H1 (cell line): ENCODE measurements at regions not wholly inside any gene's neighbourhood (a gene's known extent, or its start where the extent isn't known, plus 50 kb on each side); places are given as distances from the start of the nearest gene placed in this dataset.

Source experiments
- CTCF ChIA-PET: fragments of 300-600 bp; sonication (Branson Sonifier 250); formaldehyde crosslinking; loops from one replicate; lab custom pipeline; 2021; ENCODE audit not compliant: partially characterized antibody; lab: Charles Lee
- POLR2A ChIA-PET: fragments of 300-600 bp; sonication (Branson Sonifier 250); formaldehyde crosslinking; loops from one replicate; lab custom pipeline; 2021; ENCODE audit warnings: inconsistent platforms; ENCODE audit not compliant: partially characterized antibody; lab: Charles Lee
- DNase-seq, 2 experiments: peaks; one replicate each; pipeline versions ENCODE4 v3.0.0 to v3.0.0-alpha.2; 2010 to 2022; ENCODE audit warnings: low spot score in 2 of 2, low read depth in 1 of 2, mixed read lengths in 1 of 2
- FAIRE-seq: peaks from 2 replicates; lab custom pipeline; 2011; peaks lifted over from hg19 to GRCh38; lab: Jason Lieb, UNC
- H2AFZ ChIP-seq: 2 replicates; pipeline ENCODE4 v1.8.1; 2012; ENCODE audit warnings: low read length, inconsistent platforms
- H2AK5ac ChIP-seq: 2 replicates; pipeline ENCODE4 v1.6.1; 2013; ENCODE audit warnings: low read depth, low read length
- H2BK120ac ChIP-seq: replicated peaks from 2 replicates; pipeline ENCODE3; 2013; ENCODE audit warnings: low read depth, low read length, inconsistent platforms
- H2BK12ac ChIP-seq: 2 replicates; pipeline ENCODE4 v1.6.1; 2013; ENCODE audit warnings: low read depth, low read length
- H2BK15ac ChIP-seq: 2 replicates; pipeline ENCODE4 v1.6.1; 2013; ENCODE audit warnings: low read length
- H2BK20ac ChIP-seq: 2 replicates; pipeline ENCODE4 v1.6.1; 2013; ENCODE audit warnings: low read length
- H2BK5ac ChIP-seq: 2 replicates; pipeline ENCODE4 v1.6.1; 2013; ENCODE audit warnings: low read depth, low read length
- H3K14ac ChIP-seq: 2 replicates; pipeline ENCODE4 v1.6.1; 2013; ENCODE audit warnings: inconsistent platforms; ENCODE audit not compliant: insufficient read length
- H3K18ac ChIP-seq: 2 replicates; pipeline ENCODE4 v1.6.1; 2013; ENCODE audit warnings: low read length; ENCODE audit errors: extremely low read depth
- H3K23ac ChIP-seq: 2 replicates; pipeline ENCODE4 v1.6.1; 2013; ENCODE audit warnings: inconsistent platforms; ENCODE audit not compliant: insufficient read length
- H3K23me2 ChIP-seq: 2 replicates; pipeline ENCODE4 v1.6.1; 2013; ENCODE audit warnings: low read depth, low read length
- H3K27ac ChIP-seq: 2 replicates; pipeline ENCODE4 v1.6.1; 2011; ENCODE audit warnings: low read depth, low read length, inconsistent platforms
- H3K27me3 ChIP-seq, 4 experiments: replicated peaks in 1 of 4; 1 replicate in 1 of 4; 2 replicates in 3 of 4; pipeline versions ENCODE4 v1.6.1 to v1.8.1; 2011 to 2013; ENCODE audit warnings: low read length in 3 of 4, mild to moderate bottlenecking in 3 of 4, inconsistent platforms in 2 of 4, mixed read lengths in 2 of 4, moderate library complexity in 1 of 4; ENCODE audit not compliant: control insufficient read depth in 3 of 4, insufficient read depth in 3 of 4; ENCODE audit errors: extremely low read depth in 1 of 4
- H3K36me3 ChIP-seq, 4 experiments: 2 replicates each; pipeline versions ENCODE4 v1.6.1 to v1.8.1; 2011 to 2013; ENCODE audit warnings: mild to moderate bottlenecking in 4 of 4, low read length in 3 of 4, moderate library complexity in 2 of 4, control low read depth in 1 of 4, inconsistent platforms in 1 of 4; ENCODE audit not compliant: insufficient read depth in 4 of 4, control insufficient read depth in 2 of 4
- H3K4ac ChIP-seq: replicated peaks from 2 replicates; pipeline ENCODE3; 2013; ENCODE audit warnings: low read length, low read depth, mixed read lengths, inconsistent platforms; ENCODE audit not compliant: insufficient read length
- H3K4me1 ChIP-seq, 4 experiments: replicated peaks in 1 of 4; 1 replicate in 1 of 4; 2 replicates in 3 of 4; pipeline versions ENCODE4 v1.6.1 to v1.8.1; 2011 to 2013; ENCODE audit warnings: low read length in 3 of 4, inconsistent platforms in 2 of 4, mixed read lengths in 1 of 4; ENCODE audit not compliant: insufficient read depth in 4 of 4, control insufficient read depth in 3 of 4
- H3K4me2 ChIP-seq, 2 experiments: 2 replicates each; pipeline versions ENCODE4 v1.6.1 to v1.8.1; 2011 to 2013; ENCODE audit warnings: low read depth in 2 of 2, low read length in 2 of 2, control low read depth in 1 of 2, inconsistent platforms in 1 of 2, mild to moderate bottlenecking in 1 of 2; ENCODE audit not compliant: insufficient read depth in 1 of 2
- H3K4me3 ChIP-seq, 4 experiments: fragments of 200-600, 300-600 bp in 1 of 4; sonication (generic), shearing (Covaris generic), sonication (Bioruptor Twin) in 1 of 4; 2 replicates each; pipeline versions ENCODE4 v1.5.1 to v1.8.1; 2011 to 2016; ENCODE audit warnings: low read length in 4 of 4, low read depth in 3 of 4, control low read depth in 2 of 4, inconsistent platforms in 2 of 4, mild to moderate bottlenecking in 2 of 4, mixed read lengths in 1 of 4, moderate library complexity in 1 of 4; ENCODE audit not compliant: insufficient read depth in 2 of 4; ENCODE audit errors: extremely low read depth in 1 of 4
- H3K56ac ChIP-seq: replicated peaks from 2 replicates; pipeline ENCODE3; 2013; ENCODE audit warnings: low read depth, mild to moderate bottlenecking, mixed read lengths, low read length, inconsistent platforms; ENCODE audit not compliant: insufficient read length
- H3K79me1 ChIP-seq: 2 replicates; pipeline ENCODE4 v1.6.1; 2013; ENCODE audit warnings: low read depth, low read length, control low read depth
- H3K79me2 ChIP-seq, 2 experiments: 2 replicates each; pipeline versions ENCODE4 v1.6.1 to v1.8.1; 2012 to 2013; ENCODE audit warnings: low read length in 2 of 2, mild to moderate bottlenecking in 2 of 2, inconsistent platforms in 1 of 2; ENCODE audit not compliant: insufficient read depth in 2 of 2, control insufficient read depth in 1 of 2
- H3K9ac ChIP-seq, 4 experiments: replicated peaks in 1 of 4; 1 replicate in 1 of 4; 2 replicates in 3 of 4; pipeline versions ENCODE4 v1.6.1 to v1.8.1; 2011 to 2013; ENCODE audit warnings: low read depth in 3 of 4, low read length in 3 of 4, control low read depth in 2 of 4, mild to moderate bottlenecking in 2 of 4, moderate library complexity in 2 of 4, inconsistent platforms in 1 of 4; ENCODE audit errors: extremely low read depth in 1 of 4
- H3K9me3 ChIP-seq, 2 experiments: 2 replicates each; pipeline versions ENCODE4 v1.6.1 to v1.8.1; 2012 to 2013; ENCODE audit warnings: mild to moderate bottlenecking in 2 of 2, moderate library complexity in 2 of 2, control low read depth in 1 of 2, inconsistent platforms in 1 of 2, low read depth in 1 of 2, low read length in 1 of 2, mixed read lengths in 1 of 2; ENCODE audit not compliant: insufficient read depth in 2 of 2
- H4K20me1 ChIP-seq, 2 experiments: replicated peaks in 1 of 2; 2 replicates each; pipeline versions ENCODE3 to v1.8.1; 2011 to 2013; ENCODE audit warnings: inconsistent platforms in 2 of 2, low read length in 2 of 2, mild to moderate bottlenecking in 1 of 2; ENCODE audit not compliant: insufficient read depth in 2 of 2, control insufficient read depth in 1 of 2
- H4K5ac ChIP-seq: 2 replicates; pipeline ENCODE4 v1.6.1; 2013; ENCODE audit warnings: low read length, low read depth, mixed read lengths, inconsistent platforms; ENCODE audit not compliant: insufficient read length
- H4K8ac ChIP-seq: 2 replicates; pipeline ENCODE4 v1.8.0; 2013; ENCODE audit warnings: mild to moderate bottlenecking, moderate library complexity, low read length, inconsistent platforms; ENCODE audit not compliant: insufficient read depth; ENCODE audit errors: extremely low read depth
- H4K91ac ChIP-seq: replicated peaks from 2 replicates; pipeline ENCODE3; 2013; ENCODE audit warnings: low read length, mixed read lengths, inconsistent platforms; ENCODE audit not compliant: insufficient read length
- BRCA1 ChIP-seq: IDR thresholded peaks from 2 replicates; pipeline ENCODE4 v1.6.1; 2012; ENCODE audit warnings: low read depth, low read length, improper control_type of control experiment
- TAF7 ChIP-seq: optimal IDR thresholded peaks from 2 replicates; pipeline ENCODE3; 2011; ENCODE audit warnings: low read depth, mild to moderate bottlenecking, inconsistent platforms, low read length, moderate library complexity, borderline replicate concordance
- WGBS, 2 experiments: shearing (Covaris generic) in 1 of 2; methylation state at CpG; one replicate each; pipeline versions ENCODE4 v1.1.6 to v1.1.7; 2013 to 2015; ENCODE audit warnings: low lambda C conversion rate in 2 of 2, mixed read lengths in 2 of 2, inconsistent platforms in 1 of 2, low coverage in 1 of 2, missing lambda C conversion rate in 1 of 2; ENCODE audit not compliant: insufficient replicate concordance in 2 of 2, insufficient coverage in 1 of 2, insufficient read length in 1 of 2; ENCODE audit errors: extremely low coverage in 1 of 2, missing lambda C conversion rate in 1 of 2; 5-methylcytosine and 5-hydroxymethylcytosine counted together

DNA sequence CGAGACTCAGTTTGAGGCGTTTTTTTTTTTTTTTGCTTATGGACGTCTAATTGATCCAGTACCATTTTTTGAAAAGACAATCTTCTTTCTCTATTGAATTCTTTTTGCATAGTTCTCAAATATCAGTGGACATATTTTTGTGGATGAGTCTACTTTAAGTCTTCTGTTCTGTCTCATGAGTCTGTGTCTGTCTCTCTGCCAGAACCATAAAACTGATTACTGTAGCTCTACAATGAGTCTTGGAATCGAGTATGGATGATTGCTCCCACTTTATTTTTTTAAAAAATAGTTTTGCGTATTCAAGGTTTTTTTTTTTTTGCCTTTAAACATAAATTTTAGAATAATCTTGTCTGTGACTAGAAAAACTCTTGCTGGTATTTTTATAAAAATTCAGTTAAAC is 323.5 kb downstream of the ZNF326 start:
- no peak overlapping the region for H3K23ac ChIP-seq
- H3K27ac ChIP-seq = no peak overlapping the region
- H2BK120ac ChIP-seq = no peak overlapping the region
- no peak overlapping the region for H3K4ac ChIP-seq
- no peaks in the 10 kb centered on the region for H3K27me3 ChIP-seq
- no peak overlapping the region for H4K5ac ChIP-seq
- H3K4me3 ChIP-seq = no peak overlapping the region
- no peak overlapping the region for H2AK5ac ChIP-seq
- H3K79me1 ChIP-seq = no peaks in the 10 kb centered on the region
- no peaks in the 10 kb centered on the region for H3K36me3 ChIP-seq
- no peak overlapping the region for H3K56ac ChIP-seq
- FAIRE-seq (no peak), DNase-seq (no peak)
- H3K23me2 ChIP-seq = no peaks in the 10 kb centered on the region
- ChIA-PET CTCF (interaction anchor here (0.5 kb wide), 1 partner anchor 18 kb away, joined by 3 read pairs; no protein-coding TSS in a partner anchor), POLR2A (no interaction called here)
- H3K4me2 ChIP-seq = no peak overlapping the region
- no peaks in the 10 kb centered on the region for H3K4me1 ChIP-seq
- H3K9me3 ChIP-seq = no peaks in the 10 kb centered on the region
- TF ChIP-seq BRCA1 (no peak), TAF7 (no peak)
- no peak overlapping the region for H3K14ac ChIP-seq
- no peak overlapping the region for H2BK5ac ChIP-seq
- H4K91ac ChIP-seq = no peak overlapping the region
- H2AFZ ChIP-seq = no peak overlapping the region
- 65% methylated on average over 5 of the region's 5 CpGs; no CpG with 5 or more reads in 1 of the 2 experiments for WGBS, 2 experiments
- no peaks in the 10 kb centered on the region for H4K20me1 ChIP-seq
- no peak overlapping the region for H2BK12ac ChIP-seq
- no peak overlapping the region for H2BK20ac ChIP-seq
- no peak overlapping the region for H3K18ac ChIP-seq
- no peak overlapping the region for H3K9ac ChIP-seq
- no peaks in the 10 kb centered on the region for H3K79me2 ChIP-seq
- H4K8ac ChIP-seq = no peak overlapping the region
- H2BK15ac ChIP-seq = no peak overlapping the region
